Esophagus (tissue), 2 donors: ENCODE measurements at regions not wholly inside any gene's neighbourhood (a gene's known extent, or its start where the extent isn't known, plus 50 kb on each side); places are given as distances from the start of the nearest gene placed in this dataset.
A peak's percentile ranks its signal among the peaks of the same experiment; 100 is the strongest.

Experiments
- H3K27ac ChIP-seq, 2 donors: one replicate each; pipeline ENCODE4 v1.5.1; 2013; ENCODE audit warnings: low read depth in 2 of 2, mild to moderate bottlenecking in 2 of 2, inconsistent platforms in 1 of 2, low read length in 1 of 2, moderate library complexity in 1 of 2
- H3K27me3 ChIP-seq, 2 donors: one replicate each; pipeline ENCODE4 v1.6.1; 2013; ENCODE audit warnings: low read length in 2 of 2, control low read depth in 1 of 2, mild to moderate bottlenecking in 1 of 2; ENCODE audit not compliant: insufficient read depth in 2 of 2, control insufficient read depth in 1 of 2
- H3K36me3 ChIP-seq, 2 donors: one replicate each; pipeline ENCODE4 v1.6.1; 2013; ENCODE audit warnings: low read length in 1 of 2; ENCODE audit not compliant: control insufficient read depth in 2 of 2, insufficient read depth in 2 of 2
- H3K4me1 ChIP-seq, 2 donors: one replicate each; pipeline ENCODE4 v1.6.1; 2013; ENCODE audit warnings: low read length in 1 of 2; ENCODE audit not compliant: control insufficient read depth in 2 of 2, insufficient read depth in 2 of 2
- H3K4me3 ChIP-seq, 2 donors: one replicate each; pipeline ENCODE4 v1.5.1; 2013; ENCODE audit warnings: low read length in 2 of 2, mild to moderate bottlenecking in 2 of 2, low read depth in 1 of 2, moderate library complexity in 1 of 2
- H3K9me3 ChIP-seq, 2 donors: one replicate each; pipeline ENCODE4 v1.6.1; 2013; ENCODE audit warnings: mild to moderate bottlenecking in 2 of 2, low read depth in 1 of 2, low read length in 1 of 2, moderate library complexity in 1 of 2; ENCODE audit not compliant: control insufficient read depth in 2 of 2, insufficient read depth in 1 of 2
- WGBS, 2 donors: extraction: QIAGEN DNeasy Blood & Tissue Kit; methylation state at CpG; one replicate each; pipeline ENCODE4 v1.1.7; 2013; 5-methylcytosine and 5-hydroxymethylcytosine counted together
- donor health status: healthy with polysubstance abuse.
- donor health status: Bipolar disorder and iron deficiency.

GRCh38 chr13:100826441-100826840, 151.8 kb upstream of the TMTC4 start:
- Histone ChIP-seq H3K27ac (no peak overlapping the region), H3K27me3 (no peaks in the 10 kb centered on the region), H3K4me3 (no peak overlapping the region), H3K9me3 (no peaks in the 10 kb centered on the region), H3K4me1 (peaks cover 0 to under 1% of the 10 kb centered on the region in 2 donors), H3K36me3 (no peaks in the 10 kb centered on the region)
- WGBS, 2 donors = 55 to 71% methylated on average over 3 of the region's 3 CpGs

GRCh38 chr13:100825557-100825956, 151.0 kb upstream of the TMTC4 start:
- Histone ChIP-seq H3K27ac (no peak overlapping the region), H3K36me3 (no peaks in the 10 kb centered on the region), H3K9me3 (no peaks in the 10 kb centered on the region), H3K4me1 (peaks cover 0 to 4% of the 10 kb centered on the region in 2 donors), H3K4me3 (no peak overlapping the region), H3K27me3 (no peaks in the 10 kb centered on the region)
- 38 to 54% methylated on average over 3 of the region's 3 CpGs for WGBS, 2 donors

- no peaks in the 10 kb centered on the region for H3K27me3 ChIP-seq
- H3K4me3 ChIP-seq = no peak overlapping the region
- H3K4me1 ChIP-seq = peaks cover 0 to 4% of the 10 kb centered on the region in 2 donors
- H3K27ac ChIP-seq = no peak overlapping the region
- H3K9me3 ChIP-seq = no peaks in the 10 kb centered on the region
- WGBS, 2 donors = 32 to 34% methylated on average over 3 of the region's 3 CpGs
- no peaks in the 10 kb centered on the region for H3K36me3 ChIP-seq
Observed at GRCh38 chr13:100824366-100824765, 149.8 kb upstream of the TMTC4 start.

- Histone ChIP-seq H3K4me3 (no peak overlapping the region), H3K27ac (no peak overlapping the region), H3K9me3 (no peaks in the 10 kb centered on the region), H3K27me3 (no peaks in the 10 kb centered on the region), H3K36me3 (no peaks in the 10 kb centered on the region), H3K4me1 (peaks cover 0 to 4% of the 10 kb centered on the region in 2 donors)
- 74 to 76% methylated on average over 3 of the region's 3 CpGs for WGBS, 2 donors
Observed at GRCh38 chr13:100823448-100823847, 148.9 kb upstream of the TMTC4 start.

GRCh38 chr13:100822871-100823443, 148.4 kb upstream of the TMTC4 start:
- H3K27me3 ChIP-seq = no peaks in the 10 kb centered on the region
- H3K36me3 ChIP-seq = no peaks in the 10 kb centered on the region
- H3K27ac ChIP-seq = no peak overlapping the region
- peaks cover 0 to 4% of the 10 kb centered on the region in 2 donors for H3K4me1 ChIP-seq
- no peaks in the 10 kb centered on the region for H3K9me3 ChIP-seq
- no peak overlapping the region for H3K4me3 ChIP-seq
- 93% methylated on average over 6 of the region's 6 CpGs for WGBS, 2 donors

- no peak overlapping the region for H3K27ac ChIP-seq
- WGBS, 2 donors = 36 to 61% methylated on average over 3 of the region's 3 CpGs
- peaks cover 0 to 11% of the 10 kb centered on the region in 2 donors for H3K4me1 ChIP-seq
- no peaks in the 10 kb centered on the region for H3K36me3 ChIP-seq
- no peak overlapping the region for H3K4me3 ChIP-seq
- no peaks in the 10 kb centered on the region for H3K9me3 ChIP-seq
- H3K27me3 ChIP-seq = no peaks in the 10 kb centered on the region
Observed at GRCh38 chr13:100818711-100819110, 144.1 kb upstream of the TMTC4 start.

GRCh38 chr13:100817928-100818327, 143.3 kb upstream of the TMTC4 start:
- Histone ChIP-seq H3K9me3 (no peaks in the 10 kb centered on the region), H3K27ac (no peak overlapping the region), H3K27me3 (no peaks in the 10 kb centered on the region), H3K36me3 (no peaks in the 10 kb centered on the region), H3K4me3 (no peak overlapping the region), H3K4me1 (peaks cover 0 to 14% of the 10 kb centered on the region in 2 donors)

GRCh38 chr13:100815476-100816046, 141.0 kb upstream of the TMTC4 start:
- Histone ChIP-seq H3K36me3 (no peaks in the 10 kb centered on the region), H3K27me3 (no peaks in the 10 kb centered on the region), H3K4me1 (peaks cover 0 to 10% of the 10 kb centered on the region in 2 donors), H3K4me3 (no peak overlapping the region), H3K9me3 (no peaks in the 10 kb centered on the region), H3K27ac (peak overlapping the region in 1 of 2 donors; percentile 24)
- 27 to 44% methylated on average over 3 of the region's 3 CpGs for WGBS, 2 donors

GRCh38 chr13:100812982-100813584, 138.5 kb upstream of the TMTC4 start:
- Histone ChIP-seq H3K9me3 (no peaks in the 10 kb centered on the region), H3K36me3 (no peaks in the 10 kb centered on the region), H3K4me1 (peaks cover 0 to 10% of the 10 kb centered on the region in 2 donors), H3K27me3 (no peaks in the 10 kb centered on the region), H3K4me3 (no peak overlapping the region), H3K27ac (no peak overlapping the region)
- WGBS, 2 donors = 53 to 72% methylated on average over 2 of the region's 2 CpGs

- Histone ChIP-seq H3K27ac (no peak overlapping the region), H3K27me3 (no peaks in the 10 kb centered on the region), H3K9me3 (no peaks in the 10 kb centered on the region), H3K4me3 (no peak overlapping the region), H3K4me1 (peaks cover 0 to 10% of the 10 kb centered on the region in 2 donors), H3K36me3 (no peaks in the 10 kb centered on the region)
- 53 to 77% methylated on average over 2 of the region's 2 CpGs for WGBS, 2 donors
Observed at GRCh38 chr13:100811928-100812327, 137.3 kb upstream of the TMTC4 start.
